ENCODE measurements at regions not wholly inside any gene's neighbourhood (a gene's known extent, or its start where the extent isn't known, plus 50 kb on each side); places are given as distances from the start of the nearest gene placed in this dataset.

- DNase-seq (ENCODE audit: low spot score) = no peak
These were observed 432.6 kb downstream of the LRIG3 start for GRCh38 chr12:58487678-58488161.

- DNase-seq (ENCODE audit: low spot score) = no peak
These were observed 430.9 kb downstream of the LRIG3 start for GRCh38 chr12:58489394-58489793.

DNA sequence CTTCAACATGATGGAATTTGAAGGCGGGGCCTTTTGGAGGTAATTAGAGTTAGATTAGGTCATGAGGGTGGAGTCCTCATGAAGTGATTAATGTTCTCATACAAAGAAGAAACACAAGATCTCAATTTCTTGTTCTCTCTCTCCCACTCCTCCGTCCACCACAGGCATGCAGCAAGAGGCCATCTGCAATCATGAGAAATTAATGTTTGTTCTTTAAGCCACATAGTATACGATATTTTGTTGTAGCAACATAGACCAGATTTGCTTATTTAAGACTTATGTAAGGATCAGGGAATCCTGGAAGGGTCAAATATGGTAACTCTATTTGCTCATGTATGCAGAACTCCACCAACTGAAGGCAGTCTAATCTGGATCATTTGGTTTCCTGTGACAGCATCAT lies 429.0 kb downstream of the LRIG3 start:
- no peak for DNase-seq (ENCODE audit: low spot score)

DNA sequence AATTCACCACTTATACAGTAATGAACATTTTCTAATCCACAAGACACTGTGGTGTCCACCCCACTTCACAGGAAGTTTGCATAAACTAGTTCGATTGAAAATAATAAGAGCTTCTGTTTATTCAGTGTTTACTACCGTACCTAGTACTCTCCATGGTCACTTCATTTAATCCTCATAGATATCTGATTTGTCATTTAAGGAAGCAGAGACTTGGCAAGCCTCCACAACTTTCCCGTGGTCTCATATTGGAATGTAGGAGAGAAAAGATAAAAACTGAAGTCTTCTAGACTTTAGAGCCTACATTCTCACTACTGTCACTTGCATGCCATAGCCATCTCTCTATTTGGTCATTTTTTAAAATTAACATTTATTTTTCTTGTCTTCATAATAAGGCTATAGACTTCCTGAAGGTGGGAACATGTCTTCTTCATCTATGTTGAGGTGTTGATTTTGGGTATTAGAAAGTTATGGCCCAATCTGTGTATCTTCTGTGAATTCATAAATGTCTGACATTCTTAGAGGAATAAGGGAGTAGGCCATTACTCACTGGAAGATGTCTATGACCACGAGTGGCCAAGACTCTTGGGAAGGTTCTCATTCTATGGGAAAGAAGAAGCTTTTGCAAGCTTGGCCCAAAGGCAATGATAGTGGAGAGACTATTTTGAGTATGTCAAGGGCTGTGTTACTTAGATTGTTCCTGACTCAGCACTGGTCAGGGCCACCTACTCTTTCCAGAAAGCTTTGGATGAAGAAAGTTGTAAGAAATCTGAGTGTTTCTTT lies 423.7 kb downstream of the LRIG3 start:
- DNase-seq (ENCODE audit: low spot score) = no peak

- no peak for DNase-seq (ENCODE audit: low spot score)
These were observed 419.9 kb downstream of the LRIG3 start for GRCh38 chr12:58500399-58500798.

DNA sequence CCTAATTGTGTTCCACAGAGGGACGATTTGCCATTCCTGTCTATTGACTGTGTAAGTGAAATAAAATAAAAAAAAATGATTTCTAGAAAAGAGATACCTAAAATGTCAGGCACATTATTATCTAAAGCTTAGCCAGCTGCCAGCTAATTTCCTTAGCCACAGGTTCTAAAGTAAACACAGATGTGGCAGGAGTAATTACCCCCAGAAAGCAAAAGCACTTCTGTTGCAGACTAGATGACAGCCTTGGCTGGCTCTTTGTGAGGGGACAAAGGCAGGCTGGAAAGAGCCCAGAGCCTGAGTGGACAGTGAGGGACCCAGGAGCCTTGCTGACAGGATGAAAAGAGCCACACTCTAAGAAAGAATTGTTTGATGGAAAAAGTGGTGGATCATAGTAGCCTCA lies 418.1 kb downstream of the LRIG3 start:
- no peak for DNase-seq (ENCODE audit: low spot score)

GRCh38 chr12:58502841-58503240 lies 417.5 kb downstream of the LRIG3 start:
- DNase-seq (ENCODE audit: low spot score) = no peak

DNA sequence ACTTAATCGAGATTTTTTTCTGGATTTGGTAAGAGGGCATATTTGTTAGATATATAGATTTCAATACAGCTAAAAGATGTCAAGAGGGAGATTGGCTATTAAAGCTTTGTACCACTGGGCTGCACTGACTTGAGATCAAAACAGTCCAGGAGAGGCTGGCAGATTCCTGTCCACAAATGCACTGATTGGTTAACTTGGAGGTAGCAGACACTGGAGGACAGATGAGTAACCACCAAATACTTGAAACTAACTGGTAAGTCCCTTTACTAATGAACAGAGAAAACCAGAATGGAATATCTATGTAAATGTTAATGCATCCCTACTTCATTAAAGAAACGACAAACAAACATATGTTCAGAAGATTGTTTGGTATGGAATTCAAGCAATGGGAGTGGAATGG lies 416.6 kb downstream of the LRIG3 start:
- DNase-seq (ENCODE audit: low spot score) = no peak

DNA sequence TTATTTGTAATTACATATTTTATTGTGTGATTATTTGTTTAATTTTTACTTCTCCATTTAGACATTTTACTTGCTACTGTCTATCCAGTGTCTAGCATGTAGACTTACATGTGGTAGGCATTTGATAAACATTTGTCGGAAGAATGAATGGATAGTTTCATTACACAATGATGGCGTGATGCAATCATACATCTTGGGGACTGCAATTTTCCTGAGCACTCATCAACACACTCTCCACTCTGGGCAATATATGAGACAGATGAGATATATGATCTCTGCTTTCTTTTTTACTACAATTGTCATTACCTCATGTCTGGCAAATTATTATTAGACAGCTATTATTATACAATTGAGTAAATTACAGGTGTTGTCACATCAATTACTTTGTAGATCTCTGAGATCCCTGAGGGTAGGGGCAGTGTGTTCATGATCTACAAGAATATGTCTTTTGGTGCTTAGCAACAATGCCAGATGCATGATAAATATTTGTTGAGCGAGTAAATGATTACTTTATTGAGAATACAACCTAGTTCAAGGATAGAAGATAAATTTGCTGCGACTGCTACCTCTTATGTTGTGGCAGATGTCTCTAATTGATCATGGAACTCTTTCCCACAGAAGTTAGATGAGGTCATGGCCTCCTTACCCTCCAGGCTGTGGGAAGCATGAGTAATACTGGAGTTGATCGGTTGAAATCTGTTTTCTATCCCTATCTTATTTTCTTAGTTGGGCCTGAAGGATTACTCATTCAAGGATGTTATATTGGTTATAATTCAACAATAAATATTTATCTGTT lies 416.0 kb downstream of the LRIG3 start:
- DNase-seq (ENCODE audit: low spot score) = no peak

- DNase-seq (ENCODE audit: low spot score) = no peak
These were observed 411.0 kb downstream of the LRIG3 start for GRCh38 chr12:58509116-58509885.

DNA sequence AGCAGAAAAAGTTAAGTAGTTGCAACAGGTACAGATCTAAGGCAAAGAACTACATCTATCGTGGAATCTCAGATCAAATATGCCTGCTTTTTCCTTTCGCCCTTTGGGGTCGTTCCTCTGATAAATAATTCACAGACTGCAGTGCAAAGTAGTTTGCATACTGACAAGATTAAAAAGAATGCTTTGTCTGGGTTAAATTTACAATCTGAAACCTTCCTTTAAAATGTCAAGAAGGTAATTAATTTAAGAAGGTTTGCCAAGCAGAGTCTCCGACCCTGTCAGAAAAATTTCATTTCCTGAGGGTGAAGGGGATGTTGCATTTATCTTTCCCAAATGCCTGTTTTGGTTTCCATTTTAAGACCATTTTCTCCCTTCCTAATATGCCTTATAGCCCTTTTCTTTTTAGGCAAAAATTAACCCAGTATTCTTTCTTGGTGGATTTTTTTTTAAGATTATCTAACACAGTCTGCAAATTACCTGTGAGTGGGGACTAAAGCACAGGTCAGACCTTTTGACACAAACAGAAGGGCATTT lies 406.9 kb downstream of the LRIG3 start:
- DNase-seq (ENCODE audit: low spot score) = no peak

GRCh38 chr12:58513852-58514251 lies 406.5 kb downstream of the LRIG3 start:
- DNase-seq (ENCODE audit: low spot score) = no peak

- no peak for DNase-seq (ENCODE audit: low spot score)
These were observed 400.5 kb downstream of the LRIG3 start for GRCh38 chr12:58519839-58520238.

DNA sequence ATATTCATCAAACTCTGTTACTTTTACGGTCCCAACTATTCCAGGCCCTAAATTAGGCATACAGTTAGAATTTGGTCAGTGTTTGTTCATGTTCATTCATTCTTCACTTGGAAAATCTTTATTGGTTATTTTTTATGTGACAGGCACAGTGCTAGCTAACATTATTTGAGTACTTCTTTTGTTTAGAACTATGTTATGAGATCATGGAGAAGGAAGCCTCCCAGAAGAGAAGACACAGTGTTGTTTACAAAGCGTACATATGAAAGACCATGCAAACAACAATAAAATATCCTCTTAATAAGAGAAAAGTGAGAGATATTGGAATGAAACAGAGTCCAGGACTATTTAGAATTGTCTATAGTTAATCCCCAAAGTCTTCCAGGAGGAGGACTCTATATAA lies 399.2 kb downstream of the LRIG3 start:
- no peak for DNase-seq (ENCODE audit: low spot score)

GRCh38 chr12:58521796-58522195 lies 398.5 kb downstream of the LRIG3 start:
- no peak for DNase-seq (ENCODE audit: low spot score)

DNA sequence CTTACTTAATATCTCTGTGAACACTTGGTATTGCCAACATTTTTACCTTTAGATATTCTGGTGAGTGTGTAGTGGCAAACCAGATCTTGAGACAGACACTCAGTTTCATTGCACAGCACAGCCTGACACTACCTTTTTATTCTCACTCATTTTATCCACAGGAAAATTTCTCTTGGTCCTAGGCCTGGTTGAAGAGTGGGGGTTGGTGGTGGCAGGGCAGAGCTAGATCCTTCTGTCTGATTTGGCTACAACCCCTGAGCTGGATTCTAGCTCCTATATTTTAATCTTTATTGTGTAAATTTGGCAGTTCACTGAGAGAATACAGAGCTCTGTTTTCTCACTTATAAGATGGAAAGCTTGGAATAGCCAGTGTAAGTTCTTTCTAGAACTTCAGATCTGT lies 396.9 kb downstream of the LRIG3 start:
- DNase-seq (ENCODE audit: low spot score) = no peak

GRCh38 chr12:58528271-58528670 lies 392.0 kb downstream of the LRIG3 start:
- DNase-seq (ENCODE audit: low spot score) = no peak

- no peak for DNase-seq (ENCODE audit: low spot score)
These were observed 391.1 kb downstream of the LRIG3 start for GRCh38 chr12:58529114-58529665.

- no peak for DNase-seq (ENCODE audit: low spot score)
These were observed 390.2 kb downstream of the LRIG3 start for GRCh38 chr12:58529897-58530741.

DNA sequence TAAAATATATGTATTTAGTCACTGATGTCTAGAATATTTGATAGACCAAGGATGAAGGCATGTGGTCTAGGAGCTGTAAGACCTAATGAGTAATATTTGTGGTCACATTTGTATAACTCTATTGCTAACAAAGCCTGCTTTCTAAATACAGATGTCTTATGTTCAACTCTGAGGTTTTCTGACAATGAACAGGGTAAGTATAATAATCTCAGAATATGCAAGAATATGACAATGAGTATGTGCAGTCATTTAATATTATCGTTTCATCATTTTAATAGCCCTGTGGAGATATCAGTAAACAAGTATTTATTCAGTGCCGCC lies 389.6 kb downstream of the LRIG3 start:
- no peak for DNase-seq (ENCODE audit: low spot score)
